Fibroblast of the aortic adventitia (primary cell): ENCODE measurements at regions not wholly inside any gene's neighbourhood (a gene's known extent, or its start where the extent isn't known, plus 50 kb on each side); places are given as distances from the start of the nearest gene placed in this dataset.

Experiments
- DNase-seq: peaks from one replicate; pipeline ENCODE4 v3.0.0-alpha.2; 2010; ENCODE audit warnings: low read depth
- H3K4me3 ChIP-seq: 2 replicates; pipeline ENCODE4 v1.5.1; 2011; ENCODE audit warnings: low read depth, mild to moderate bottlenecking, control low read depth, low read length, moderate library complexity
- TF ChIP-seq, protein P1 (sequence below): IDR thresholded peaks from 2 replicates; pipeline ENCODE4 v1.5.1; 2011; ENCODE audit warnings: mild to moderate bottlenecking, low read length, control low read depth, inconsistent platforms; ENCODE audit not compliant: insufficient read depth

DNA sequence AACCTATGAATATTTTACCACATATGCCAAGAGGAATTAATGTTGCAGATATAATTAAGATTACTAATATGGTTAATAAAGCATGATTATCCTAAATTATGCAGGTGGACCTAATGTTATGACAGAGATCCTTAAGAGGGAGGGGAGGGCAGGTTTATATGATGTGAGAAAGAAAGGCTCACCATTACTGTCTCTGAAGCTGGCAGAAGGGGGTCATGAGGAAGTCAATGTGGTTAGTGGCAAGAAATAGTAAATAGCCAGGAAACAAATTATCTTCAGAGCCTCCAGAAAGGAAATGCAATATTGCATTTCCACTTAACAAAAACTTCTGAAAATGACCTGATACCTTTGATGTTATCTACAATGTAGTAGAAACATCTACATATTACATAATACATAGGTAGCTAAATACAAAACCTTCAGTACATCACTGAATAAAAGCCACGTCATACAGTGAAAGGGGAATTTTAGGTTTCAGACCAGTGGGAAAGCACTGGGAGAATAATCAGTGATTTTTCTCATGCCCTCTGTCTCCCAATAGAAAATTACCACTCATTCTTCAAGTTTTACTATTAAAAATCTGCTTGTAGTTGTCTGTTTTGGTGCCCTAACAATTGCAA is 609.2 kb downstream of the SPOCK3 start:
- TF ChIP-seq, protein P1, sequence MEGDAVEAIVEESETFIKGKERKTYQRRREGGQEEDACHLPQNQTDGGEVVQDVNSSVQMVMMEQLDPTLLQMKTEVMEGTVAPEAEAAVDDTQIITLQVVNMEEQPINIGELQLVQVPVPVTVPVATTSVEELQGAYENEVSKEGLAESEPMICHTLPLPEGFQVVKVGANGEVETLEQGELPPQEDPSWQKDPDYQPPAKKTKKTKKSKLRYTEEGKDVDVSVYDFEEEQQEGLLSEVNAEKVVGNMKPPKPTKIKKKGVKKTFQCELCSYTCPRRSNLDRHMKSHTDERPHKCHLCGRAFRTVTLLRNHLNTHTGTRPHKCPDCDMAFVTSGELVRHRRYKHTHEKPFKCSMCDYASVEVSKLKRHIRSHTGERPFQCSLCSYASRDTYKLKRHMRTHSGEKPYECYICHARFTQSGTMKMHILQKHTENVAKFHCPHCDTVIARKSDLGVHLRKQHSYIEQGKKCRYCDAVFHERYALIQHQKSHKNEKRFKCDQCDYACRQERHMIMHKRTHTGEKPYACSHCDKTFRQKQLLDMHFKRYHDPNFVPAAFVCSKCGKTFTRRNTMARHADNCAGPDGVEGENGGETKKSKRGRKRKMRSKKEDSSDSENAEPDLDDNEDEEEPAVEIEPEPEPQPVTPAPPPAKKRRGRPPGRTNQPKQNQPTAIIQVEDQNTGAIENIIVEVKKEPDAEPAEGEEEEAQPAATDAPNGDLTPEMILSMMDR, result no peak
- no peak for DNase-seq
- H3K4me3 ChIP-seq, result no peak overlapping the region

DNA sequence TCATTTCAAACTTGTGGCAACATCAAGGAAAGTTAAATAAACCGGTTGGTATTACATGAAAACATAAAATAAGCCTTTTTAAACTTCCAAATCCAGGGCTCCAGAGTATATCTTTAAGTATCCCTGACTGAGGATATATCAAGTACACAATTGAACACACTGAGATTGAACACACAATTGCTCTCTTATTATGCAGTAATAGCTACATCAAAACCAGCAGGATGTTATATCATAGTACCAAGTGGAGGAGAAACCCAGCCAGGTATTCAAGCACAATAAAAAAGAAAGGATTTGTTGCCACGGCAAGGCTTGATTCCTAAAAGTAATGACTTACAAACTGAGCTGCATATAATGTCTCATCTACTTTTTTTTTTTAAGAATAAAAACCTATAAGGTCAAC is 605.8 kb downstream of the SPOCK3 start:
- no peak overlapping the region for H3K4me3 ChIP-seq
- DNase-seq, result no peak
- TF ChIP-seq, protein P1, result no peak

DNA sequence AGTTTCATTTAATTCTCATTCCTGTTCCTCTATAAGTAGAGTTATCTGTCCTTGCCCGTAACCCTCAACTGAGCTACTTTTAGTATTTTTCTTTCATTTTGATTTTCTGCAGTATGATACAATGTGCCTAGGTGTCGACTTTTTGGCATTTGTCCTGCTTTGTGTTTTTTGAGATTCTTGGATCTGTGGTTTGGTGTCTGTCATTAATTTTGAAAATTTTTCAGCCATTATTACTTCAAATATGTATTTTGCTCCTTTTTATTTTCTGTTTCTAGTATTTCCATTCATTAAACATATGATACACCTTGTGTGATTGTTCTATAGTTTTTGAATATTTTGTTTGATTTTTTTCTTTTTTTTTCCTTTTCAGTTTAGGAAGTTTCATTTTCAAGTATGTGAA is 598.9 kb downstream of the SPOCK3 start:
- TF ChIP-seq, protein P1, result no peak
- no peak overlapping the region for H3K4me3 ChIP-seq
- DNase-seq, result no peak

DNA sequence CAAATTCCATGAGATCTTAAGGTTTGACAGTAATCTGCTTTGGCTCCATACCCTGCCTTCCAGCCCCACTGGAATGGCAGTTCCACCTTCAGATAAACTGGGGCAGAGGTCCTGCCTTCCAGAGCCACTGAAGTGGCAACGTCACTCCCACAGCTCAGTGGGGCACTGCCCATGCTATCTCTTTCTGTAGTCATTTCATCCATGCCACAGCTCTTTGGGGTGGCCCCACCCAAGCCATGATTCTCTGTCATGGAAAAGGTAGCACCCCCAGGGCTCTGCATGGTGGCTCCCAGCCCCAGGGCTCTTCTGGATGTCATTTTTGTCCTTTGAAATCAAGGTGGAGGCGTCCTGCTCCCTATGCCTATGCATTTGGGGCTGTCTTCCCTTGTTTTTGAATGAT is 596.5 kb downstream of the SPOCK3 start:
- no peak for DNase-seq
- TF ChIP-seq, protein P1, result no peak
- no peak overlapping the region for H3K4me3 ChIP-seq

DNA sequence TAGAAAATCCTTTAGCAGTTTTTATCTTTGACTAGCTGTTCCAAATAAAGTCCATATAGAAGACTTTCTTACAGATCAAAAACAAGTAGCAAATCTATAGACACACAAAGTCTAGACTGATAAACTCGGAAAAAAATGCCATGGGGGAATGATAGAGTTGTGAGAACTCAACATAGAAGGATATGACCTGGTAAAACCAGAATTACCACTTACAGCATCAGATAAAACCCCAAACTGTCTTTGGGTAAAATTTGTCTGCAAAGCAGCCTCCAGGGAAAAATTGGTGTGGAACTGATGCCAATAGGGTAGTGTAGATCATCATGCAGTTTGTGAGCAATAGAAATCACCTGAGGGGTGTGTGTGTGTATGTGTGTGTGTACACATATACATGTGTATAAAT is 579.1 kb downstream of the SPOCK3 start:
- no peak overlapping the region for H3K4me3 ChIP-seq
- TF ChIP-seq, protein P1, result no peak
- no peak for DNase-seq

DNA sequence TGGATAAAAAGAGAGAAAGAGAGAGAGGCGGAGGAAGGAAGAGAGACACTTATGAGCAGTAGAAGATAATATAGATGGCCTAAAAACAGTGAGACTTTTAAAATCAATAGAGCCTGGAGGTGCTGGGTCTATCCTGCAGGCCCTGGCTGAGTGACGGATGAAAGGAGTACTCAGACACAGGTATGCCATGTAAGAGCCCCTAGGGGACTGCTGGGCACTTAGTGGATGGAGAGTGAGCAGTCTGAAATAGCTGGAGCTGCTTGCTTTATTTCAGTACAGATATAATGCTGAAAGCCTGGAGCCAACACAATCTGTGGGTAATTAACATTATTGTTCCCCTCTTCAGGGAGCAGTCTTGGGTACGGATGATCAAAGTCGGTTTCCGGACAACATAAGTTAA is 578.6 kb downstream of the SPOCK3 start:
- no peak overlapping the region for H3K4me3 ChIP-seq
- DNase-seq, result no peak
- TF ChIP-seq, protein P1, result no peak

DNA sequence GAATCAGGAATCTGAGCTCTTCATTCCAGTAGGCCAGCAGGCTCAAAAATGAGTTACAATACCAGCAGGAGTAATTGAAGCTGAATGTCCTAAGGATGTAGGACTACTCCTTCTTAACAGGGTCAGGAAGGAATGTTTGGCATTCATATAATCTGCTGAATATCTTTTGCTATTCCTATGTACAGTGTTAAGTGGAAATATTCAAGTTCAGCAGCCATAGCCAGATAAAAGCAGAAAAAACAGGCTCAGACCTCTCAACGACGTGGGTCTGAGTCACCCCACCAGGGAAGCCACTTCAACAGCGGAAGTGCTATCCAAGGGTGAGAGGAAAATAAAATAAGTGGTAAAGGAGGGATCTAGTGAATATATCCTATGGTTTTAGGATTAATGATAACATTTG is 577.0 kb downstream of the SPOCK3 start:
- TF ChIP-seq, protein P1, result no peak
- peak; percentile 41 for DNase-seq
- H3K4me3 ChIP-seq, result no peak overlapping the region
